HG03175 (cell line): ENCODE measurements at regions not wholly inside any gene's neighbourhood (a gene's known extent, or its start where the extent isn't known, plus 50 kb on each side); places are given as distances from the start of the nearest gene placed in this dataset.

Source experiments
- ATAC-seq: cut with Tn5 transposase; IDR thresholded peaks from one replicate; pipeline ENCODE4 v1.9.1; 2021; ENCODE audit warnings: mild to moderate bottlenecking, moderate library complexity; ENCODE audit not compliant: unreplicated experiment

GRCh38 chr18:2325308-2325849 is 245.9 kb downstream of the METTL4 start:
- ATAC-seq, result no peak

GRCh38 chr18:2325933-2326332 is 245.4 kb downstream of the METTL4 start:
- no peak for ATAC-seq

GRCh38 chr18:2326999-2327398 is 244.3 kb downstream of the METTL4 start:
- ATAC-seq, result no peak

DNA sequence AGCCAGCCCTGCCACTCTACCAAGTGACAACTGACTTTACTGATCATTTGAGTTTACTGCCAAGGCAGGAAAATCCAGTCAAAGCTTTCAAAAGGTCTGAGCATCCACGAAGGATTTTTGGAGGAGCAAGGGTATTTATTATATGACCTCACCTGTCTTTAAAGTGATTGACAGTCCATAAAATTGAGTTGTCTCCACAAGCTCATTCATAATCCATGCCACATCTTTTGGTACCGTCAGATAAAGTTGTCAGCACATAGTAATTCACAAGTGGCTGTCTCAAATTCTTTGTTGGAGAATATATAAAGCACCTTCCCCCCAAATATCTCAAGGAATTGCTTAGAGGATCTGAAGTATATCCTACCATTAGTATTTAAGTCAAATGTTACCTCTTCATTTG is 240.5 kb downstream of the METTL4 start:
- ATAC-seq, result no peak

GRCh38 chr18:2331491-2331890 is 239.8 kb downstream of the METTL4 start:
- ATAC-seq, result no peak

DNA sequence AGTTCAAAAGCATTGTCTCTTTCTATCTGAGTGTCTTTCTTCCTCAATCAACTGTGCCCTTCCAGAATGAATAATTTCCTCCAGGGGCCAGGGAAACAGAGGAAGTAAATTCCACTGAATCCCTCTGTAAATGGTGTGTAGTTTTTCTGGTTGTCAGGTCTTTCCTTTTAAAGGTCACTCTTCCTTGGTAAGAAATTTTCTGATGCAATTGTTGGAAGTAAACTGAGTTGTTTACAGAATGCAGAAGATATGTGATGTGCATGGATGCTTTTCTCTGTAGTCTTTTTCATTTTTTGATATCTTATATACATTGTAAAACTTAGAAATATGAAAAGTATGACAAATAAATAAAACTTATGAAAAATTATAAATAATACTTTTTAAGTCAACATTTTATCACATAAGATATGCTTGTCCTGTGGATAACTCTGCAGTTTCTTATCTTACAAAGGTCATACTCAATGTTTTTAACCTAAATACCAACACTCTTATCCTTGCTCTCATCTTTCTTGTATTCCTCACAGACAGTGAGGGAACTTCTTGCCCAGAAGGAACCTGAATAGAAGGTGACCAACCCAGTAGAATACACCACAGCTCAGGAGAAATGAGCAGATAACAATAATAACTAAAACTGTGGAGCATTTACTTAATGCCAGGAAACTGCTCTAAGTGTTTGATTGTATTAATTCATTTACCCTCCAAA is 234.5 kb downstream of the METTL4 start:
- ATAC-seq, result no peak

GRCh38 chr18:2337552-2338141 is 233.7 kb downstream of the METTL4 start:
- ATAC-seq, result peak; percentile 93

DNA sequence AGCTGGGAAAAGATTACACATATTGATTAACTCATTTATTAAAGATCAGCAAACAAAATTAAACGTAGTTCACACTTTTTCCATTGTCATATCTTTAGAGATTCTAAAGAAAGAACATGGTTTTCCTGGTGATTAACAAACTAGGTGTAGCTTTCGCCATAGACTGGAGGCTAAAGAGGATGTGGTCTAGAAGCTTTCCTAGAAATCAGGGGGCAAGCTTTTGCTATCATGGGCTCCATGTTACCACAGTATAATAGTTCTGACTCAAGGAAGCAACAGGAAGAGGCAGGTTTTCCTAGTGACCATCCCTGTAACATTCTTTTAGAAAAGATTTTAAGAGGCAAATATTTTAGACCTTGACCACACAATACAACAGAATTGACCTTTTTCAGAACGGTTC is 232.7 kb downstream of the METTL4 start:
- no peak for ATAC-seq

GRCh38 chr18:2340335-2340734 is 231.0 kb downstream of the METTL4 start:
- no peak for ATAC-seq

GRCh38 chr18:2348003-2348402 is 223.3 kb downstream of the METTL4 start:
- no peak for ATAC-seq

DNA sequence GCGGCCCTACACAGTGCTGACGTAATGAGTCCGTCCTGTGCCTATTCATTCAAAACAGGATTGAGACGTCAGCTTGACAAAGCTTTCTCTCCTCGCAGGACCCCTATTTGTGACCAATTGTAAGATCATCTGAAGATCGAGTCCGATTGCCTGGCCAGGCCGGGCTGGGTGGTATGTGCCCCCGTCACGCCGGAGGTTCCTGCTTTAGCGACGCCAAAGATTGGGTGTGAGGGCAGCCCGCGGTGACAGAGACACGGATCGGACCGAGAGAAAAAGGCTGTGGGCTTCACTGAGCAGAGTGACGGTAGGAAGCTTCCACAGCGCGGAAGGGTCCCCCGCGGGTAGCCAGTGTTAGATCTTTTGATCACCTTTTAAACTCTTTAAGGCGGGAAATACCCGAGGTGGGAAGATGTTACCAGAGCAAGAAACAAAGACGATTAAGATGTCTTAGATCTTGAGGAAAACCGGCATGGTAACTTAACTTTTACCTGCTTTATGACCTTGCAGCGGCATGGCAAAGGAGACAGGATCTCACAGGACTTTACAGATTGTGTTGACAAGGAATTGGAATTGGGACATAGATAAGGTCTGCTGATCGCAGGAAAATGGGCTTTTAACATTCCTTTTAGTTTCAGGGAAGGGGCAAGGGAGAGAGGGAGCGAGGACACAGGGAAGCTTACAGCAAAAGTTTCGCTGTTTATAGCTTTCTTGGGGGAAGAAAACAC is 220.0 kb downstream of the METTL4 start:
- no peak for ATAC-seq

DNA sequence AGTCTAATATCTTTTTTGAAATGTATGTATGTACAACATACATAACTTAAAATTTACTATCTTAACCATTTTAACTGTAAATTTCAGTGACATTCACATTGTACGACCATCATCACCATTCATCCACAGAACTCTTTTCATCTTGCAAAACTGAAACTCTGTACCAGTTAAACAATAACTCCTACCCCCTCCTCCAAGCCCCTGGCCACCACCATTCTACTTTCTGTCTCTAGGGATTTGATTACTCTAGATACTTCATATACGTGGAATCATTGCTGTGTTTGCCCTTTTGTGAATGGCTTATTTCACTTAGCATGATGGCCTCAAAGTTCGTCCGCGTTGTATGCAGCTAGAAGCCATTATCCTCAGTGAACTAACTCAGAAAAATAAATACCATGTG is 217.0 kb downstream of the METTL4 start:
- no peak for ATAC-seq

DNA sequence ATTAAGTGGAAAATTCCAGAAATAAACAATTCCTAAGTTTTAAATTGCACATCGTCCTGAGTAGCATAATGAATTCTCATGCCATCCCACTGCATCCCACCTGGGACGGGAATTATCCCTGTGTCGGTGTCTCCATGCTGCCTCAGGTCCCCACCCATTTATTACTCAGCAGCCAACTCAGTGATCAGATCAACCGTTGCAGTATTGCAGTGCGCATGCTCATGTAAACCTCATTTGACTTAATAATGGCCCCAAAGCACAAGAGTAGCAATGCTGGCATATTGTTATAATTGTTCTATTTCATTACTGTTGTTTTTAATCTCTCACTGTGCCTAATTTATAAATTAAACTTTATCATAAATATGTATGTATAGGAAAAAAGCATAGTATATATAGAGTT is 214.4 kb downstream of the METTL4 start:
- no peak for ATAC-seq

DNA sequence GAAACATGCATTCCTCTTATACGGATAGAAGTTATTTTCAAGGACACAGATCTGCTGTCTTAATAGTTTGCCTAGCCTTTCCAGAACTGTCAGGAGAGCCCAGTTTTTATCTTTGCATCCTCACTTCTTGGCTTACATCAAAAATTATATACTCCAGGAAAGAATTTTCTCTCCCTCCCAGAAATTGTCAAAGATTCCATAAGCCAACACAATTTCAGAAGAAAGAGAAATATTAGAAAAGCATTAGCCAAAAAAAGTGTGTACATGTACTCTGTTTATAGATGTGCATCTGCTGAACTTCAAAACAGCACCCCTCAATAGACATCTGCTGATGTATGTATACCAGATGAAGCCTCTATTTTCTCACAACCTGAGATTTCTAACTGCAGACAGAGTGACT is 210.4 kb downstream of the METTL4 start:
- no peak for ATAC-seq

GRCh38 chr18:2368102-2368501 is 203.2 kb downstream of the METTL4 start:
- no peak for ATAC-seq

DNA sequence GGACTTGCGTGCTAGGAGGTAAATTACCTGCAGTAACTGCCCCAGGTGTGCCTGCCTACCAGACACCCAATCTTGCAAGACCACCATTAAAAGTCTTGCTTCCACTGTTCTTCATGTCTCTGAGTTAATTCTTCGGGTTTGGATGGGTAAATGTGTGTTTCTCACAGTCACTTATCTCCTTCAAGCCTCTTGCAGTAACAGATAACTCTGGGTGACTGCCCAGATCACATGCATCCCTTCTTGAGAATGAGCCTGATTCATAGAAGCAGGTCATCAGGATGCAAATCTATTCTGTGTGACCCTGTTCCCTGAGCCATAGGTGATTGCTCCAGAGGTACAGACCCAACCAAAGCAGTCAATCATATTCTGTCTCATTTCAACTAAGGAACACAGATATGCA is 194.6 kb downstream of the METTL4 start:
- no peak for ATAC-seq

GRCh38 chr18:2380101-2380500 is 191.2 kb downstream of the METTL4 start:
- no peak for ATAC-seq

DNA sequence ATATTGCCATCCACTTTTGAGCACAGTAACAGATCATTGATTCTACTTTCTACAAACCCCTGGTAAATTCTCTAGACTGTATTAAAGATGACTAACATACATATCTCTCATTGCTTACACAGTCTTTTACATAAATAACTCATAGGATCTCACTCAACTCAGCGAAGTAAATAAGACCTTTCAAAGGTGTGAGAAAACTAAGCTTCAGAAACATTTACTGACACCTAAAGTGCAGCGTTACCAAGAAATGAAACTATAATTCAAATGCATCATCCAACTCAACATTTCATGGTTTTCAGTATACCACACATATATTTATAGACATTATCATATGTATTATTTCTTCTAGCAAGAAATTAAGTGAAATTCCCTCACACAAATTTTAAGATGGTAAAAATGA is 189.8 kb downstream of the METTL4 start:
- ATAC-seq, result no peak

GRCh38 chr18:2387588-2387987 is 183.7 kb downstream of the METTL4 start:
- ATAC-seq, result no peak

DNA sequence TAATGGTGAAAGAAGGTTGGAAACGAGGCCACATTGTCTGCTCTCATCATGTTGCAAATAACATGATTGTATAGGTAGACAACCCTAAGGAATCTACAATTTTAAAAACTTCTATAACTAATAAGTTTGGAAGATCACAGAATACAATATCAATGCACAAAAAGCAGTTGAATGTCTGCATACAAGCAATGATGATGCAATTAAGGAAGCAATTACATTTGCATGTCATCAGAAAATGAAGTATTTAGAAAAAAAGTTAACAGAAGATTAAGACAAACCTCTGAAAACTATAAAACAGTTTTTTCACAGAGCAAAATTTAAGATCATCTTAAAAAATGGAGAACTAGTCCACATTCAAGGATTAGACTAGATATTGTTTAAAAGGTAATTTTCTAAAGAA is 181.1 kb downstream of the METTL4 start:
- no peak for ATAC-seq

GRCh38 chr18:2391470-2391869 is 179.8 kb downstream of the METTL4 start:
- no peak for ATAC-seq

- ATAC-seq, result no peak
These were observed 178.9 kb downstream of the METTL4 start for GRCh38 chr18:2392446-2392845.
